IPS-11a (cell line): ENCODE measurements at regions not wholly inside any gene's neighbourhood (a gene's known extent, or its start where the extent isn't known, plus 50 kb on each side); places are given as distances from the start of the nearest gene placed in this dataset.
"Not testable (repeated sequence)": the region's sequence is repeated elsewhere in the genome, so short reads cannot be mapped to it uniquely, and the experiment has no call there.

Experiments used
- H3K4me3 ChIP-seq: one replicate; pipeline ENCODE4 v1.5.1; 2013; ENCODE audit warnings: low read depth, low read length, control low read depth

GRCh38 chr1:121003230-121003629 is 113.7 kb downstream of the PPIAL4A start:
- H3K4me3 ChIP-seq, result not testable (repeated sequence)

GRCh38 chr1:121006826-121007225 is 117.3 kb downstream of the PPIAL4A start:
- not testable (repeated sequence) for H3K4me3 ChIP-seq

GRCh38 chr1:121007755-121008154 is 118.2 kb downstream of the PPIAL4A start:
- not testable (repeated sequence) for H3K4me3 ChIP-seq

- H3K4me3 ChIP-seq, result not testable (repeated sequence)
Measured at GRCh38 chr1:121008512-121009215, 119.1 kb downstream of the PPIAL4A start.

GRCh38 chr1:121009216-121010057 is 119.9 kb downstream of the PPIAL4A start:
- H3K4me3 ChIP-seq, result not testable (repeated sequence)

GRCh38 chr1:121010141-121010540 is 120.6 kb downstream of the PPIAL4A start:
- not testable (repeated sequence) for H3K4me3 ChIP-seq

GRCh38 chr1:121013181-121013580 is 123.6 kb downstream of the PPIAL4A start:
- H3K4me3 ChIP-seq, result not testable (repeated sequence)

- not testable (repeated sequence) for H3K4me3 ChIP-seq
Measured at GRCh38 chr1:121016182-121017028, 126.8 kb downstream of the PPIAL4A start.

GRCh38 chr1:121019715-121020349 is 130.3 kb downstream of the PPIAL4A start:
- not testable (repeated sequence) for H3K4me3 ChIP-seq

GRCh38 chr1:121020350-121021236 is 131.0 kb downstream of the PPIAL4A start:
- peak overlapping the region; percentile 27 for H3K4me3 ChIP-seq

GRCh38 chr1:121021716-121022115 is 132.1 kb downstream of the PPIAL4A start:
- not testable (repeated sequence) for H3K4me3 ChIP-seq

- not testable (repeated sequence) for H3K4me3 ChIP-seq
Measured at GRCh38 chr1:121032878-121033494, 143.4 kb downstream of the PPIAL4A start.

GRCh38 chr1:121036792-121037191 is 147.2 kb downstream of the PPIAL4A start:
- H3K4me3 ChIP-seq, result not testable (repeated sequence)

GRCh38 chr1:121040974-121041373 is 143.2 kb downstream of the FAM72B start:
- not testable (repeated sequence) for H3K4me3 ChIP-seq

- not testable (repeated sequence) for H3K4me3 ChIP-seq
Measured at GRCh38 chr1:121041497-121041896, 142.6 kb downstream of the FAM72B start.

GRCh38 chr1:121042882-121043281 is 141.3 kb downstream of the FAM72B start:
- not testable (repeated sequence) for H3K4me3 ChIP-seq

- H3K4me3 ChIP-seq, result not testable (repeated sequence)
Measured at GRCh38 chr1:121048293-121048752, 135.8 kb downstream of the FAM72B start.

- H3K4me3 ChIP-seq, result not testable (repeated sequence)
Measured at GRCh38 chr1:121048769-121049443, 135.2 kb downstream of the FAM72B start.

- H3K4me3 ChIP-seq, result not testable (repeated sequence)
Measured at GRCh38 chr1:121050097-121050496, 134.0 kb downstream of the FAM72B start.
